HG03103 (cell line): ENCODE measurements at regions not wholly inside any gene's neighbourhood (a gene's known extent, or its start where the extent isn't known, plus 50 kb on each side); places are given as distances from the start of the nearest gene placed in this dataset.
"Not testable (repeated sequence)": the region's sequence is repeated elsewhere in the genome, so short reads cannot be mapped to it uniquely, and the experiment has no call there.

ENCODE experiments used
- ATAC-seq: cut with Tn5 transposase; IDR thresholded peaks from one replicate; pipeline ENCODE4 v1.9.1; 2021; ENCODE audit warnings: low read depth; ENCODE audit not compliant: unreplicated experiment

DNA sequence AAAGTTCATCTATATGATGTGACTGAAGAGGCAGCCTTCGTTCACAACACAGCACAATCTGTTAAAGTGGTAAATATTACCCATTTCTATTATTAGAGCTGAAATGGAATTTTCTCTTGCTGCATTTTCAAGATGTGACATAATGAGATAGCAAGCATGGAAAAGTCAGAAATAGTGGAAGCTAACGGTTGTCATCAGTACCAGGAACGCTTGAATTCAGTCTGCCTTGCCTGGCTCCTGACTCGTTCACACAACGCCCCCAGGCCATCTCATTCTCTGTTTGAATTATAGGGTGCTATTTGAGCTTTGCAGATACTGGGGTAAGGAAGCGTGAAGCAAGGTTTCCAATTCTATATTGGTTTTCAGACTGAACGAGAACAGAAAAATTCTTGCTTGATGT is 116.5 kb upstream of the MAP3K7 start:
- ATAC-seq = no peak

DNA sequence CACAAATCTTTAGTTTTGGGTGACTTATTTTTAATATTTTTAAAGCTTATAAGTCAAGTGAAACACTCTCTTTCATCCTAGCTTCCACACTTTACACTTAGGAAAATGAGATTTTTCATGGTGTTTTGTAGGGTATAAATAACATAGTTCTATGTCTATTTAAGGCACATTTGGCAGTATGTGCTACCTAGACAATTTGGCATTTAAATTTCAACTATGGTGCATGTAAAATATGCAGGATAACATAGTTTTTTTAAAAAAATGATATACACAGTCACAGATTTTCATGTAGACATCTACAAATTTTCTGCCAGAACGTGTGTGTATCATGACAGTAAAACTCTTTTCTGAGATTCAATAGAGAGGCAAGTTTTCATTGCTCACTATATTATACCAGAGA is 115.1 kb upstream of the MAP3K7 start:
- ATAC-seq = no peak

GRCh38 chr6:90701146-90701781 is 114.4 kb upstream of the MAP3K7 start:
- ATAC-seq = peak; percentile 83

GRCh38 chr6:90695316-90695715 is 108.4 kb upstream of the MAP3K7 start:
- ATAC-seq = no peak

DNA sequence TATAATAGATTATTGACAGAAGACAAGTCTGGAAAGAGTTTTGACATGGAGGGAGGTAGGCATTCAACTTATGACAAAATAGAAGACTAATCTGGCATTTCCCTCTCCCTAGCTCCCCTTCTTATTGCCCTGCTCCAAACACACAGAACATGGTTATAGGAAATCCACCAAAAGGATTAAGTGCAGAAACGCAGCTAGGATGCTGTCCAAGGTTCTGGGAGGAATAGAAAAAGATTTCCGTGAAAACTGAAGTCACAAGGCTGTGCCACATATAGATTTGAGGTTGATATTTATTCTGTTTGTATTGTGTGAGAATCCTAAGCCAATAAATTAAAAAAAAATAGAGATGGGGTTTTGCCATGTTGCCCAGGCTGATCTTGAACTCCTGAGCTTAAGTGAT is 107.9 kb upstream of the MAP3K7 start:
- no peak for ATAC-seq

GRCh38 chr6:90691823-90692222 is 105.0 kb upstream of the MAP3K7 start:
- ATAC-seq = no peak

GRCh38 chr6:90689172-90689571 is 102.3 kb upstream of the MAP3K7 start:
- ATAC-seq = no peak

DNA sequence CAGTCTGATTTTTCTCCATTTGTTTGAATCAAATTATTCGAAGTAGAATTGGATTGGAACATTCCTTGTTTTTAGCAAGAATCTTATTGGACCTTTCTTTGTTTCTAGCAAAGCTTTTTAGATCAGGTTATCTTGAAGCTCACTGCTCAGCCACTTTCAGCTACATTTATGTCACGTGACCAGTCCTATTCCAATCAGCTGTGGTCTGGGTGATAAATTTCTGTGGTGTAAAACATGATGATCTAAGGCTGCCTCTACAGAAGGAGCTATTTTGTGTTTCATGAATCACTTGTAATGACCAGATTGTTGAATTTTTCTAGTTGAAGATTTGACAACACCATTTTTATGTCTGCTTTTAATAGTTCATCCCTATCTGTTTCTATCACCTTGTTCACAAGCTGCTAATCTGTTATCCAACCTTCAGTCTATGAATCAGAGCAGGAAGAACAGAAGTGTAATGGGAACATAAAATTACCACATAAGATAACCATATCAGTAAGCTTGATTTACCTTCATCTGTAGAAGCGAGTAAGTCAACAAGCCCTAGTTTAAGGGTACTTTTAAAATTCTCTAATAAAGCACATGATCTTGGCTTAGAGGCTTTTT is 101.0 kb upstream of the MAP3K7 start:
- no peak for ATAC-seq

- no peak for ATAC-seq
These were observed 95.0 kb upstream of the MAP3K7 start for GRCh38 chr6:90681863-90682262.

- no peak for ATAC-seq
These were observed 91.3 kb upstream of the MAP3K7 start for GRCh38 chr6:90678049-90678779.

GRCh38 chr6:90677440-90677839 is 90.6 kb upstream of the MAP3K7 start:
- ATAC-seq = no peak

GRCh38 chr6:90676516-90677300 is 89.8 kb upstream of the MAP3K7 start:
- no peak for ATAC-seq

DNA sequence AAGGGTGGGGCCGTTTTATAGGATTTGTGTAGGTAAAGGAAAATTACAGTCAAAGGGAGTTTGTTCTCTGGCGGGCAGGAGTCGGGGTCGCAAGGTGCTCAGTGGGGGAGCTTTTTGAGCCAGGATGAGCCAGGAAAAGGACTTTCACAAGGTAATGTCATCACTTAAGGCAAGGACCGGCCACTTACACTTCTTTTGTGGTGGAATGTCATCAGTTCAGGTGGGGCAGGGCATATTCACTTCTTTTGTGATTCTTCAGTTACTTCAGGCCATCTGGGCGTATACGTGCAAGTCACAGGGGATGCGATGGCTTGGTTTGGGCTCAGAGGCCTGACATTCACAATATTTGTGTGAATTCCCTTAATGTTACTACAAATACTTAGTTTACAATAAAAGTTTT is 88.2 kb upstream of the MAP3K7 start:
- not testable (repeated sequence) for ATAC-seq

- not testable (repeated sequence) for ATAC-seq
These were observed 87.2 kb upstream of the MAP3K7 start for GRCh38 chr6:90674077-90674476.

DNA sequence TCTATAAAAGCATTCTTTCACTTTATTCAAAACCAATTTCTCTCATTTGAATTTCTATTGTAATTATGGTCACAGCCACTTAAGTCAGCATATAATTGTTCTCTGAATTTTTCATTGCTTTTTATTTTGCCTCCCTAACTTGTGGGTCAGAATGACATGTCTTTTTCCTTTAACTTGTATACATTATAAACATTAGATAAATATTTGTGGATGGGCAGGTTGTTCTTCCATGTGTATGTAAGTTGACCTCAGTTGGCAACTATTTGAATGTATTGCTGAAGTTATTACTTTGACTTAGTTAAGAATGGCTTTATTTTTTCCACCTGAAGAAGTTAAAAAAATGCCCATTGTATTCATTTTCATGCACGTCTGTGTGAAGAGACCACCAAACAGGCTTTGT is 83.0 kb upstream of the MAP3K7 start:
- ATAC-seq = no peak

DNA sequence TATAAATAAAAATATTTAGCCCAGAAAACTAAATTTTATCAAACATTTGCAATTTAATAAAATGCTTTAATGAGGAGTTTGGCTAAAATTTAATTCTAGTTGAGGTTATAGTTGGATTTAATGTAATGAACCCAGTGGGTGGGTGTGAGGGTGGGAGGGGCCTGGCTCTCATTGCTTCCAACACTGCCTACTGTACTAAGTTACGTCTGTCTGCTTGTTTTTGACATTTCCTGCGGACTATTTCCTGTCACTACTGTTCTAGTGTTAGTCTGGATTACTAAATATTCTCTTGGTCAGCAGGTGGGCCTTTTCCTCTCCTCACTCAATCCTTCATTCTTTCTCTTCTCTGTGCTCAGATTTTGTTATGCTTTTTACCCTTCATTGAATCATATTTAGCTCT is 82.5 kb upstream of the MAP3K7 start:
- no peak for ATAC-seq

DNA sequence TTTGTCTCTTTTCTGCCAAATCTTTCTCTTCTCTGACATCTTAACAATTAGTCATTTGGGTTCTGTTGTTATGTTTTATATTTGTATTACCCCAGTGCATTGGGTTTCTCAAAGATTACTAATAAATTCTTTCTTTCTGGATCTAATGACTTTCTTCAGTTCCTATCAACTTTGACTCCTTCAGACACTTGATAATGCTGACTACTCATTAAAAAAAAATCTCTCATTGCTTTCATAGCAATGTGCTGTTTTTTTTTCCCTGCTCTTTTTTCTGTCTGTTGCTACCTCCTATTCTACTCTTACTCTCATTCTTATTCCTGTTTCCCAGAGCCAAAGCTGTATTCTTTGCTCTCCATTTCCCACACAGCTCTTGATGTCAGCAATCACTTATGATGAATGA is 81.3 kb upstream of the MAP3K7 start:
- no peak for ATAC-seq

DNA sequence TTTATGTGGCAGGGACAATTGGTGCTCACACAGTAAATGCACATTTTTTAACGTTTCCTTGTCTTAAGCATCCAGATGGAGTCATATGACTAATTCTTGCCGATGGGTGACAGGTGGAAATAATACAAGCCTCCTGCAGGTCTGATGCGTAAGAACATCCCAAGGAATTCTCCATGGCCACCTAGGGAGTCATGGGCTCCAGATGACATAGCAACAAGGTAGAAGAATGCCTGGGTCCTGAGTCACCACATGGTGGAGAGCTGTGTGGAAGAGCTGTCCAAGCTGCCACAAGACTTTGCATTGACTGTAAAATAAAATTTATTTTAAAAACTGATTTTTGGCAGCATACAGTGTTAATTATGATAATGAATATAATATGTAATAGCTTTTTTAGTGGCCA is 77.0 kb upstream of the MAP3K7 start:
- no peak for ATAC-seq

DNA sequence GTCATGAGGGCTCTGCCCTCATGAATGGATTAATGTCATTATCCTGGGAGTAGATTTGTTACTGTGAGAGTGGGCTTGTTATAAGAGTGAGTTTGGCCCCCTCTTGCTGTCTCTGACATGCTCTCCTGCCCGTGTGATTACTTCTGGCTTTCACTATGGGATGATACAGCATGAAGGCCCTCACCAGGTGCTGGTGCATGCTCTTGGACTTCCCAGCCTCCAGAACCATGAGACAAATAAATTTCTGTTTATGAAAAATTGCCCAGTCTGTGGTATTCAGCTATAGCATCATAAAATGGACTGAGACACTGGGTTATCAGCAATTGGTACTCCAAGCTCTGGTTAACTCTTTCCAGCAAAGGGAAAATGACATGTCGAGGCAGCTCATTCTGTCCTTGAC is 76.2 kb upstream of the MAP3K7 start:
- no peak for ATAC-seq

- no peak for ATAC-seq
These were observed 74.1 kb upstream of the MAP3K7 start for GRCh38 chr6:90660931-90661330.

- ATAC-seq = no peak
These were observed 71.6 kb upstream of the MAP3K7 start for GRCh38 chr6:90658497-90658896.
